ENCODE measurements at regions not wholly inside any gene's neighbourhood (a gene's known extent, or its start where the extent isn't known, plus 50 kb on each side); places are given as distances from the start of the nearest gene placed in this dataset.

DNA sequence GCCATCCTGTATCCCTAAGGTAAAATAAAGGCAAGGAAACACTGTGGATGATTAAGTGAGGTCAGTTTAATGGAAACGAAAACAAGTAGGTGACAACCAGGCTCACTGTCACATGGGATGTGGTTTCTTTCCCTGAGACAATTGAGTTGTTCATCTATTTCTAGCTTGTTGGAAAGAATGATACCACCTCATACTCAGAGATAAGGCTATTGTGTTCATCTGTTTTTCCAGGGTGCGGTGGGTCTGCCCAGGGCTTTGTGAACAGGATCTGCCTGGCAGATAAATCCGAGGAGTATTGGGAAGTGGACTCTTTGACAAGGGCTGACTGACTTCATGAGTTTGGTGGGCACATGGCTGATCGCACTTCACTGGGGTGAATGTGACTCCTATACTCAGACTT is 80.8 kb upstream of the TIAM2 start:
- TF ChIP-seq CTCF (conservative IDR thresholded peaks at IDR 0.05) (no peak), ZFX (IDR thresholded peaks at IDR 0.05) (no peak)

Data from C4-2B (cell line).